HG03575 (cell line): ENCODE measurements at regions not wholly inside any gene's neighbourhood (a gene's known extent, or its start where the extent isn't known, plus 50 kb on each side); places are given as distances from the start of the nearest gene placed in this dataset.

Source experiments
- ATAC-seq: cut with Tn5 transposase; IDR thresholded peaks from one replicate; pipeline ENCODE4 v1.9.1; 2021; ENCODE audit not compliant: unreplicated experiment, insufficient number of reproducible peaks, low FRiP score; ENCODE audit errors: extremely low read depth

GRCh38 chr9:38289866-38290245 lies 102.6 kb upstream of the ALDH1B1 start:
- ATAC-seq: no peak

DNA sequence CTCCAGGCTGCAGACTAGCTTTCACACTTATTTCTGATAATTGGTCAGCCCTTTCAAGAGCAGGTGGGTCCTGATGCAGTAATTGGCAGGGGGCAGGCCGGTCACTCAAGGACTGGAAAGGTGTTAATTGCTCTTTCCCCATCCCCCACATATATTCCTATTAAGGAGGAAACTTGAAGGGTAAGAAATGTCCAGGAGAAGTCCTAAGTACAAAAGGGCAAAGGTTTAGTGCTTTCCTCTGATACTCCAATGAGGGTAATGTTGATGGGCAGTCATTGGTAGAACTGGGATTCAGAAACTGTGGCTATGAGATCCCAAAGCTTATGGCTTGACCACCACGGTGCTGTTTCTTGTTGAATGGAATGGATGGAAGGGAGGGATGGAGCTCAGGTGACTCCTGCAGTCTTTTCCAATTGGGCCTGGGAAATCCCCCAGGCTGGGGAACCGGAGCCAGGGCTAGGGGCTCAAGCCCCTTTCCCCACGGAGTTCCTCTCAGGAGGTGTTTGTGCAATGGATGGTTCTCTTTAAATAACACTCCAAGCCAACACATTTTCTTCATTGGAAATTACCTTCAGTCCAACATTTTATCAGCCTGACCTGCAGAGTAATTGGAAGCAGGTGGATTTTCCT lies 103.2 kb upstream of the ALDH1B1 start:
- no peak for ATAC-seq

DNA sequence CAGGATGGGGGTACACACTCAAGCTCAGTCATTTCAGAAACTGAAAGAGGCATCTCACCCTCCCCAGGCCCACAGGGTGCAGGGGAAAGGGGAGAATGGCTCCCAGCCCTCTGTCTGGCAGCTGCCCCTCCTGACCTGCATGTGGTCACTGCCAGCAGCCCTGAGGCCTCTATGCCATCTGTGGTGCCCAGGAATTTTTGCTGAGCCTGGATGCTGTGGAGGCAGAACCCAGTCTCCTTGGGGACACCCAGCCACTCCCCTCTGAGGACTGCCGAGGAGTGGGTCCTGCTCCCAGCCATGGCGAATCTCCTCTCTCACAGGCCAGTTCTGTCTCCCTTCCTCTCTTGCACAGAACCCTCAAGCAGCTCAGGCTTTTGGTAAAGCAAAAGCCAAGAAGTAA lies 104.0 kb upstream of the ALDH1B1 start:
- ATAC-seq: no peak

- no peak for ATAC-seq
These were observed 105.0 kb upstream of the ALDH1B1 start for GRCh38 chr9:38287420-38287985.

DNA sequence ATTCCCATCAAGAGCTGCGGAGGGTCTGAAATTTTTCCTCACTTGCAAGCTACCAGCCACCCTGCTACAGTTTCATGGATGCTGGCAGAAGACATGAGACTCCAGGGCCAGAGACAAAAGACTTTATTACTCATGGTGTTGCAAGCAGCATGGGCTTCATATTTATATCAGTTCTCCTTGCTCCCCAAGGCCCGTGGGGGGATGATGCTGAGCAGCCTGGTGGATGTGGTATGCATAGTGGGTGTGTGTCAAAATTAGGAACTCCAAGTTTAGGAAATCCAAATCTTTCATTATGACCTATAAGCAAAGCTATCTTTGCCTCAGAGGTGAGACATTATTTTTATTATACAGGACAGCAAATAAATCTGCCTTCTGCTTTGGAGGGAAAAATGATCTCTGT lies 105.7 kb upstream of the ALDH1B1 start:
- ATAC-seq: no peak

GRCh38 chr9:38286357-38286756 lies 106.1 kb upstream of the ALDH1B1 start:
- no peak for ATAC-seq

DNA sequence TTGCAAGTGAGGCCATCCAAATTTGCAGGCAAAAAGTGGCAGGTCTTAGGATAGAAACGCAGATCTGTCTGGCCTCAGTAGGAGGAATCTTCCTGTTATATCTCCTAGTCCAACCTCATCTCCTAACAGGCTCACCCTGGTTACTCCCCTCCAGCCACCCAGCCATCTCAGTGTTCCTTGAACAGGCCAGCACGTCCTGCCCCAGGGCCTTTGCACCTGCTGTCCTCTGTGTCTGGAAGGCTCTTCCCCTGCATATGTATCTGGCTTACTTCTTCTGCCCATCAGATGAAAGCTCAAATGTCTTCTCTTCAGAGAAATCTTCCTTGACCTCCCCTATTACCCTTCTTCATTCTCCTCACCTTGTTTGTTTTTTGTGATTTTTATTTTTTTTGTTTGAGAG lies 107.3 kb upstream of the ALDH1B1 start:
- ATAC-seq: no peak

DNA sequence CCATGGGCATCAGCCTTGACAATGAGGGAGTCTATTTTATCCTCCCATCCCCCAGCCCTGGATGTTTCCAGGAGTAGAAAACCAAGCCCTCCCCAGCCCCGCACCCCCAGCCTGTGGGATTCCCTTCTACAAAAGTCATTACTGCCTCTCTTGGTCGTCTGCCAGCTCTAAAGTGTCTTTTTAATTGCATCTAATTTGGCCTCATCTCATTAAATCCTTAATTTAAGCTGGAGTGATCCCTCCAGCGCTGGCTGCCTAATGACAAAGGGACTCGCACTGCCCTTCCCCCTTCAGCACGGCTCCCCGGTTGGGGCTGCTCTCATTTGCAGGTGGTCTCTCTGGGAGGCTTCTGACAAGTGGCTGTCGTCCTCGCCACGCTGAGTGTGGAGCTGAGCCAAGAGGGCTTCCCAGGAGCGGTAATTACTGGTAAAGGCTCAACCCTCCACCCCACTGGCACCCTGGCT lies 107.9 kb upstream of the ALDH1B1 start:
- no peak for ATAC-seq

DNA sequence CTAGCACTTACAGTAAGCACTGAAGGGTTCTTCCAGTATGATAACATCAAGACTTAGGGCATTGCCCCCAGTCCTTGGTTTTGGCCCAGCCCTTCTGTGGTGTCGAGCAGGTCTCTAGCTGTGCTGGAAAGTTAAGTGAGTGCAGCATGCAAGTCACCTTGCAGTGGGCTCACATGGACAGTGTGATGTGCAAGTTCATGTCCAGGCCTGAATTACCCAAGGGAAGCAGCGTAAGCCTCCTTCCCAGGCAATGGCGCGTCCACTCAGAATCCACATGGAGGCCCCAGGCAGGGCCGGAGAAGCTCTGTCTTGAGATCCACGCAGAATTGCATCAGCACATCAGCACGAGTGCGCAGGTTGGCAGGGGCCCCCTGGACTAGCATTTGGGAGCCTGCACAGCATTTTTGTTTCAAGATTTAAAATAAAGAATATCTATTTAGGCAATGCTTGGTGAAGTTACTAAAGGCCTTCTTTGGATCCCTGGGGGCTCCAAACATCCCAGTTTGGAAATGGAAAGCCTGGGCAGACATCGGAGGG lies 108.4 kb upstream of the ALDH1B1 start:
- no peak for ATAC-seq

- ATAC-seq: no peak
These were observed 109.7 kb upstream of the ALDH1B1 start for GRCh38 chr9:38282756-38283155.

GRCh38 chr9:38281917-38282316 lies 110.6 kb upstream of the ALDH1B1 start:
- no peak for ATAC-seq

- no peak for ATAC-seq
These were observed 111.3 kb upstream of the ALDH1B1 start for GRCh38 chr9:38281196-38281595.

- no peak for ATAC-seq
These were observed 112.2 kb upstream of the ALDH1B1 start for GRCh38 chr9:38280251-38280800.

DNA sequence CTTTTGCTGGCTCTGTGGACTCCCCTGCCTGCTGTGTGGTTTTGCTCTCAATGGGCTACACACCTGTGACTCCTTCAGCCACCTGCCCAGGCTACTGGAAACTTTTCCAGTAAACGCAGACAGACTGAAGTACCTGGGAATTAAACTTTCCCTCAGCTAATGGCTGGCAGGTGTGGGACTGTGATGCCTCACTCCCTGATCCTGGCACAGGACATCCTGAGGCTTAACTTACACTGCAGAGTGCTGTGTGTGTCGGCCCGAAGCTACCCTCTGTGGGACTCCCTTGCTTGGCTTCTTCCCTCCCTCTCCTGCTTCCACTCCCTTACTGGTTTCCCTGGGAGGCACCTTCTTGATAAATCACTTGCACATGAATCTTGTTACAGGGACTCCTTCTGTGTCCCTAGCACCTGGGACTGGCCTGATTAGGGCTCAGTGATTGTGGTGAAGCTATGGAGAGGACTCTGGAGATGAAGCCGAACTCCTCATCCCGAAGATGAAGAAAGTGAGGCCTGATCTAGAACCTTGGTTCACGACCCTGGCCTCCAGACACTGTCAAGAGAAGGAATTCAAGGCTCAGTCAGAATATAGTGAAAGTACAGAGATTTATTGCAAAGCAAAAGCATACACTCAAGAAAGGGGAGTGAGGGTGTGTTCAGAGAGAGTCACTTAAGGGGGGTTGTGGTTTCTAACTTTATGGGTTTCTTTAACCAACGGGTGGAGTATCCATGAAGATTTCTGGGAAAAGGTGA lies 113.4 kb upstream of the ALDH1B1 start:
- no peak for ATAC-seq

GRCh38 chr9:38278457-38278856 lies 114.0 kb upstream of the ALDH1B1 start:
- no peak for ATAC-seq

DNA sequence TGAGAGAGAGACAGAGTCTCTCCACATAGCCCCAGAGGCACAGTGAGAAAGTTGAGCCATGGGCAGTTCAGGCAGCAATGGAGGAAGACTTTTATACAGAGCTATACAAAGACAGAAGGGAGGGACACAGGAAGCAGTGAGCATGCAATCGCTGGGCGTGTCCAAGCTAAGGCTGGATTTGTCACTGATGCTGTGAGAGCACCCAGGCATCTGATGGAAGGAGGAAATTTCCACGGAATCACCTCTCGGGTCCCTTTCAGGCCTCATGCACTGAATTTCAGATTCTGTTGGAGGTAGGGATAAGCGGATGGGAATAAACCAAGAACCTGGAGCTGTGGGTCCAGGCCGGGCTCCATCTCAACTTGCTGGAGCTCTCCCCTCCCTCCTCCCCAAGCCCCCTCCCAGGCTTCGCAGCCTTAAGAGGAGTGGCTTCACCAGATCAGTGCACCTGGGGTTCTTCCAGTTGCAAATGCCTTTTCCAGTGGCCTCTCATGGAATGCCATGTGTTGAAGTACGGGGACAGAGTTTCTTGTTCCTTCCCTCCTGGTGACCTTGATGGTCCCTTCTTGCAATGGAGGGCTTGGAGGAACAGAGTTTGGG lies 114.8 kb upstream of the ALDH1B1 start:
- no peak for ATAC-seq

DNA sequence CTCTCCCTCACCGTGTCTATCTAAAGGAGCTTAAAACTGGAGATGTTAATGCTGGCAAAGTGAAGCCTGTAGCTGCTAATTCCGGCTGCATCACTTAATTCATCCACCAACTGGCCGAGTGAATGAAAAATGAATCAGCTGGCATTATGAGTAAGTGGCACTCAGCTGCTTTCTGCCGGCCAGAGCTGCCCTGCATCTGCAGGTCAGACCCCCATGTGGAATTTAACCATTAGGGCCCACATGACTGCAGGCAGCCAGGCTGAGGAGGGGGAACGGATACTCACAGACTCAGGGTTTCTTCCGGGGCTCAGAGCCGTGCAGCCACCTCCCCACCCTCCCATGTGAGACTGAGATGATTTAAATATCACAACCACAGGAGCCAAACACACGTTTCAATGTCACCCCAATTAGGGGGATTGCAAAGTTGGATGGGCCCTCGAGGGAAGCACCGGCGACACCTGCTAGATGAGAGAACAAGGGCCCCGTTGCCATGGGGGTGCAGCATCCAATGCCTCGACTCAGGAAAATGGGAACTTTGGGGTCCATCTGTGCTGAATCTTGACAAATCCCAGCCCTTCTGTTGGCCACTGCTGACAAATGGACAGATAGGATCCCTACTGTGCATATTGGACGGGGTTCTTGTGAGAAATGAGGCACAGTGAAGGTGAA lies 115.6 kb upstream of the ALDH1B1 start:
- ATAC-seq: no peak

GRCh38 chr9:38274800-38275199 lies 117.7 kb upstream of the ALDH1B1 start:
- ATAC-seq: no peak

- ATAC-seq: no peak
These were observed 119.8 kb upstream of the ALDH1B1 start for GRCh38 chr9:38272710-38273109.
